Retina (tissue), 1 donor: ENCODE measurements at regions not wholly inside any gene's neighbourhood (a gene's known extent, or its start where the extent isn't known, plus 50 kb on each side); places are given as distances from the start of the nearest gene placed in this dataset.
"Not testable (repeated sequence)": the region's sequence is repeated elsewhere in the genome, so short reads cannot be mapped to it uniquely, and the experiment has no call there.

ENCODE experiments used
- DNase-seq: peaks from one replicate; pipeline ENCODE4 v3.0.0-alpha.2; 2016

DNA sequence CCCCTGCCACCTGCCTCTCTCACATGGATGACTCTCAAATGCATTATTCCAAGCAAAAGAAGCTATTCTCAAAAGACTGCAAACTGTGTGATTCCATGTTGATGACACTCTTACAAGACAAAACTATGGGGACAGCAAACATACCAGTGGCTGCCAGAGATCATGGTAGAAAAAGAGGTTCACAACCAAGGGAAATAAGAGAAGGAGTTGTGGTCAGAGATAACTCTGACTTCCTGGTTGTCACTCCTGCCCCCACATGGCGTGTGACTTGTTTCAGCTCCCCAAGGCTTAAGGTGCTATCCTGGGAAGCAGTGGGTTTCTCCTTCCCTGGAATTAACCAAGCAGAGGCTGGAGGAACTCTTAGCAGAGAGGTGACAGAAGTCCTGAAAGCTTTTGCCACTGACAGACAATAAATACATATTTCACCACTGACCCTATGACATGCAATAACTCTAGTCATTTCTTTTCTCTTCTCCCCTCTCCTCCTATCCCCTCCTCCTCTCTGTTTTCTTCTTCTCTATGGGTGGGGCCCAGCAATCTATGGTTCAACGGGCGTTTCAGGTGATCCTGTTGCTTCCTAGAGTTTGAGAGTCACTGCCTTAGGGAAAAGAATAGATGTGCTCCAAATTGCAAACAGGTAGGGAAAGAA, 185.1 kb downstream of the FCRL5 start:
- DNase-seq: no peak

- DNase-seq: no peak
Measured at GRCh38 chr1:157364612-157365011, 187.7 kb downstream of the FCRL5 start.

GRCh38 chr1:157363660-157364140, 188.6 kb downstream of the FCRL5 start:
- peak; percentile 10 for DNase-seq

GRCh38 chr1:157360023-157360390, 192.3 kb downstream of the FCRL5 start:
- no peak for DNase-seq

- DNase-seq: no peak
Measured at GRCh38 chr1:157359314-157360022, 192.8 kb downstream of the FCRL5 start.

DNA sequence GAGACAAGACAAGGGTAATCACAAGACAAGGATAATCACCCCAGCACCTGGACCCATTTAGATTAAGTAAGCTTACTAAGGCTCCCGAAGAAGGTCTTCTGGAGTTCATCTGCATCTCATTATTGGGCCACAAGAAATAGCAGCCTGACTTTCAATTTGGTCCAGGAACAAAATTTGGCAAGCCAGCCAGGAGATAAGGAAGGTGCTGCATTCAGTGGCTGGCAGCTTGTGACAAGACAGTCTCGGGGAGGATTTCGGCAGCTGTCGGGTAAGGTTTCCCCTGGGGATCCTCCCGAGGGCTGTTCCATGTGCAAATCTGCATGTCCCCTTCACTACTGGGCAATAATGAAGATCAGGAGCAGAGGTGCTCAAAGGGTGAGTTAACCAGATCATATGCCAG, 195.2 kb downstream of the FCRL5 start:
- no peak for DNase-seq

- DNase-seq: no peak
Measured at GRCh38 chr1:157356601-157357000, 195.7 kb downstream of the FCRL5 start.

DNA sequence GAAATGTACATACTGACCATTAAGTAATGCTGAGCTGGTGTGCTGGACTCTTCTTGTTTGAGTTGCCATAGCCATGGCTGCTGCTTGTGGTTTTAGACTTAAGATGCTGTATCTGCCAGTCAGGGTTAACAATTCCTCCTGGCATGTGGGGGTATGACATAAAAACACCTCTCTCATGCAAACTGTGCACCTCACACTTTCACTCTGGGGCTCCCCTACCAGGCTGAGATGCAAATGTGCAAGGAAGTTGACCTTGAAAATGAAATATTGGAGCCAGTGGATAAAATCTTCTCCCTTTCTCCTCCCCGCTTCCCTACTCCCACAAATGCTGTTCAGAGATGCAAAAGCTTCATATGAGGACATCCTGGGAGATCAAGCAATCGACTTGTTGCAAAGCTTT, 198.8 kb downstream of the FCRL5 start:
- no peak for DNase-seq

GRCh38 chr1:157352817-157353408, 199.4 kb downstream of the FCRL5 start:
- DNase-seq: no peak

DNA sequence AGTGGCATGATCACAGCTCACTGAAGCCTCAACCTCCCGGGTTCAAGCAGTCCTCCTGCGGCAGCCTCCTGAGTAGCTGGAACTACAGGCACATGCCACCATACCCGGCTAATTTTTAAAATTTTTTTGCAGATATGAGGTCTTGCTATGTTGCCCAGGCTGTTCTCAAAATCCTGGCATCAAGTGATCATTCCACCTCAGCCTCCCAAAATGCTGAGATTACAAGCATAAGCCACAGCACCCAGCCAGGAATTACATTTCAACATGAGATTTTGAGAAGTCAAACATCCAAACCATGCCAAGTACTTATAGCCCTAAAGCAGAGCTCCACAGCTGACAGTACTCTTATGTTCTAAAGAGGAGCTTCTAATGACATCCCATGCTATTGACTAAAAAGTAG, 200.1 kb downstream of the FCRL5 start:
- no peak for DNase-seq

- DNase-seq: not testable (repeated sequence)
Measured at GRCh38 chr1:157351800-157352199, 200.5 kb downstream of the FCRL5 start.

DNA sequence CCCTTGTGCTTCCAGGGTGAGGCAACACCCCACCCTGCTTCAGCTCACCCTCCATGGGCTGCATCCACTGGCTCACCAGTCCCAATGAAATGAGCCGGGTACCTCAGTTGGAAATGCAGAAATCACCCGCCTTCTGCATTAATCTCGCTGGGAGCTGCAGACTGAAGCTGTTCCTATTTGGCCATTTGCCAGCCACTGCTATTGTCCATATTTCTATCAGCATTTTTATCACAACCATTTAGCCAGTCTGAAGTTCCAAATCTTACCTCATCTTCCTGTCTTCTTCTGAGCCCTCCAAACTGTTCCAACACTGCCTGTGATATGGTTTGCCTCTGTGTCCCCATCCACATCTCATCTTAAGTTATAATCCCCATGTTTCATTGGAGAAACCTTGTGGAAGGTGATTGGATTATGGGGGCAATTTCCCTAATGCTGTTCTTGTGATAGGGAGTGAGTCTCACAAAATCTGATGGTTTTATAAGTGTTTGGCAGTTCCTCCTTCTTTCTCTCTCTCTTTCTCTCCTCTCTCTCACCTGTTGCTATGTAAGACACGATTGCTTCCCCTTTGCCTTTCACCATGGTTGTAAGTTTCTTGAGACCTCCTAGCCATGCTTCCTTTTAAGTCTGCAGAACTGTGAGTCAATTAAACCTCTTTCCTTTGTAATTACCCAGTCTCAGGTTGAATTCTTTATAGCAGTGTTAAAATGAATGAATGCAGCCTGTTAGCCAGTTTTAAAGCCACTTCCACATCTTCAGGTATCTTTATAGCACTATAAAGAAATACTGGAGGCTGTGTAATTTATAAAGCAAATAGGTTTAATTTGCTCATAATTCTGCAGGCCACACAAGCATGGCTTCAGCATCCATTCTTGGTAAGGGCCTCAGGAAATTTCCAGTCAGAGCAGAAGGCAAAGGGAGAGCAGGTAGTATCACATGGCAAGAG, 203.5 kb downstream of the FCRL5 start:
- no peak for DNase-seq

GRCh38 chr1:157347506-157347905, 204.8 kb downstream of the FCRL5 start:
- no peak for DNase-seq

- DNase-seq: not testable (repeated sequence)
Measured at GRCh38 chr1:157337785-157338184, 199.6 kb upstream of the ETV3 start.

DNA sequence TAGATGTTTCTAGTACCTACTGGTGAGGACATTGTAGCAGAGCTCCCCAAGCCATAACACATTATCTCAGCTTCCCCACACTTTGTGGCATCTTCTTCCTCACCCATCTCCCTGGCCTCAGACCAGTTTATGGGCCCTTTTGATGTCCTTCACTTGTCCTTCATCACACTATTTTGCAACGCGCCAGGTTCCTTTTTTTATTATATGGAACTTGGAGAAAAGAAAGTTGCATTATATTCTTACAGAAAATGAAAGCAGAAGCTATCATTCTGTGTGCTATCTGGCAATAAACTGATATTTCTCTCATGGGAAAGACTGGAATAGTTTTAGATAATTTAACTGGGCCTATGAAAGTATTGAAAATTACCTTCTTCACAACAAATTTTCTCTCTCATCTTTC, 196.9 kb upstream of the ETV3 start:
- no peak for DNase-seq

DNA sequence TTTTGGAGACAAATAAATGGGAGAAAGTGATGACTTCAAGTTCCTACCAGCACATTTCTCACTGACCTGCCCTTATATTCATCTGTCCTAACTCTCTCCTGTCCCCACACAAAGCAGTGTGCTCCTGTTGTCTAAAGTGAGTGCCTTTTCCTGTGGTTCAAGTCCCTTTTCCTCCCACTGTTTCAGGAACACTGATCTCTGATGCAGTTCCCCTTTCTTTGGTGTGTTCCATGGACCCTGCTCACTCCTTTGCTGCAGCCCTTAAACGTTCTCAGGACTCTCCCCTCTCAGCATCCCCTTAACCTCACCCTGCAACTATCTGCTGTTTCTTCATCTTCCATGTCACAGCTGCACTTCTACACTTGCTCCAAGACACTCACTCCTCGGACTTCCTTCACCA, 195.8 kb upstream of the ETV3 start:
- no peak for DNase-seq

- not testable (repeated sequence) for DNase-seq
Measured at GRCh38 chr1:157330177-157330576, 192.0 kb upstream of the ETV3 start.

GRCh38 chr1:157328120-157328519, 189.9 kb upstream of the ETV3 start:
- not testable (repeated sequence) for DNase-seq

- DNase-seq: no peak
Measured at GRCh38 chr1:157326173-157326859, 188.1 kb upstream of the ETV3 start.

- no peak for DNase-seq
Measured at GRCh38 chr1:157325220-157325619, 187.0 kb upstream of the ETV3 start.

GRCh38 chr1:157321972-157322371, 183.8 kb upstream of the ETV3 start:
- DNase-seq: not testable (repeated sequence)

GRCh38 chr1:157319567-157319966, 181.4 kb upstream of the ETV3 start:
- DNase-seq: no peak
